IMR-90 (cell line): ENCODE measurements at regions not wholly inside any gene's neighbourhood (a gene's known extent, or its start where the extent isn't known, plus 50 kb on each side); places are given as distances from the start of the nearest gene placed in this dataset.

Experiments used
- ATAC-seq: fragments of 200-7000 bp; cut with Tn5 transposase; 2 replicates; pipeline ENCODE4 v1.9.1; 2020; ENCODE audit warnings: low read depth, mild to moderate bottlenecking, moderate library complexity
- BruUV-seq: library from RNA; stranded (reverse); fragments of 400-500 nt; replicated peaks from 2 replicates; lab custom pipeline; 2021; lab: Mats Ljungman, UMichigan
- CTCF ChIA-PET: fragments of 300-600 bp; formaldehyde crosslinking; extraction: SDS; loops from one replicate; lab custom pipeline; 2021; ENCODE audit warnings: antibody characterized with exemption; lab: Yijun Ruan, JAX
- POLR2A ChIA-PET: fragments of 300-600 bp; sonication (Branson Sonifier 250); formaldehyde crosslinking; loops from one replicate; lab custom pipeline; 2022; ENCODE audit warnings: antibody characterized with exemption; ENCODE audit not compliant: unreplicated experiment; lab: Charles Lee
- DNase-seq: peaks from one replicate; pipeline ENCODE4 v3.0.0; 2013
- H2AFZ ChIP-seq: replicated peaks from 2 replicates; pipeline ENCODE3; 2013; ENCODE audit warnings: low read length, mild to moderate bottlenecking; ENCODE audit not compliant: poor library complexity
- H2AK5ac ChIP-seq: 2 replicates; pipeline ENCODE4 v1.6.1; 2013; ENCODE audit warnings: low read depth, low read length, inconsistent platforms
- H2AK9ac ChIP-seq: replicated peaks from 2 replicates; pipeline ENCODE3; 2013; ENCODE audit warnings: mild to moderate bottlenecking, low read depth, low read length, moderate library complexity; ENCODE audit not compliant: poor library complexity
- H2BK120ac ChIP-seq: 2 replicates; pipeline ENCODE4 v1.6.1; 2013; ENCODE audit warnings: low read depth, low read length, inconsistent platforms
- H2BK15ac ChIP-seq: 3 replicates; pipeline ENCODE4 v1.6.1; 2013; ENCODE audit warnings: low read depth, low read length, inconsistent platforms
- H2BK20ac ChIP-seq: 2 replicates; pipeline ENCODE4 v1.6.1; 2013; ENCODE audit warnings: low read depth, mild to moderate bottlenecking, inconsistent platforms, low read length, moderate library complexity
- H2BK5ac ChIP-seq: 2 replicates; pipeline ENCODE4 v1.6.1; 2013; ENCODE audit warnings: mild to moderate bottlenecking, low read depth, low read length, inconsistent platforms; ENCODE audit not compliant: poor library complexity, severe bottlenecking
- H3K14ac ChIP-seq: replicated peaks from 2 replicates; pipeline ENCODE4 v1.6.1; 2013; ENCODE audit warnings: low read depth, low read length, inconsistent platforms
- H3K18ac ChIP-seq: 2 replicates; pipeline ENCODE4 v1.6.1; 2013; ENCODE audit warnings: low read depth, low read length, control low read depth
- H3K23ac ChIP-seq: 2 replicates; pipeline ENCODE4 v1.6.1; 2013; ENCODE audit warnings: low read depth, low read length, inconsistent platforms
- H3K27ac ChIP-seq: 2 replicates; pipeline ENCODE4 v1.5.1; 2013; ENCODE audit warnings: mild to moderate bottlenecking, control low read depth, low read length; ENCODE audit not compliant: insufficient read depth
- H3K27me3 ChIP-seq: 2 replicates; pipeline ENCODE4 v1.6.1; 2013; ENCODE audit warnings: low read length; ENCODE audit not compliant: control insufficient read depth, insufficient read depth
- H3K36me3 ChIP-seq: 2 replicates; pipeline ENCODE4 v1.6.1; 2013; ENCODE audit warnings: low read length, mixed read lengths; ENCODE audit not compliant: control insufficient read depth, insufficient read depth
- H3K4ac ChIP-seq: 2 replicates; pipeline ENCODE4 v1.6.1; 2013; ENCODE audit warnings: low read depth, low read length, inconsistent platforms
- H3K4me1 ChIP-seq: 2 replicates; pipeline ENCODE4 v1.6.1; 2013; ENCODE audit warnings: low read length, mixed read lengths; ENCODE audit not compliant: control insufficient read depth, insufficient read depth
- H3K4me2 ChIP-seq: 2 replicates; pipeline ENCODE4 v1.6.1; 2013; ENCODE audit warnings: low read depth, mild to moderate bottlenecking, control low read depth, low read length, moderate library complexity
- H3K4me3 ChIP-seq: 2 replicates; pipeline ENCODE4 v1.5.1; 2013; ENCODE audit warnings: low read depth, mild to moderate bottlenecking, control low read depth, low read length, moderate library complexity; ENCODE audit not compliant: insufficient read depth
- H3K56ac ChIP-seq: 2 replicates; pipeline ENCODE4 v1.6.1; 2013; ENCODE audit warnings: low read length, inconsistent platforms; ENCODE audit not compliant: insufficient read depth; ENCODE audit errors: extremely low read depth
- H3K79me1 ChIP-seq, 2 experiments: 2 replicates each; pipeline ENCODE4 v1.6.1; 2013; ENCODE audit warnings: low read length in 2 of 2, inconsistent platforms in 1 of 2, low read depth in 1 of 2
- H3K9ac ChIP-seq: 2 replicates; pipeline ENCODE4 v1.6.1; 2013; ENCODE audit warnings: low read depth, low read length, control low read depth
- H3K9me1 ChIP-seq: 2 replicates; pipeline ENCODE4 v1.6.1; 2013; ENCODE audit warnings: low read length, inconsistent platforms; ENCODE audit not compliant: insufficient read depth
- H3K9me3 ChIP-seq: 2 replicates; pipeline ENCODE4 v1.6.1; 2013; ENCODE audit warnings: low read length; ENCODE audit not compliant: control insufficient read depth, insufficient read depth
- H4K20me1 ChIP-seq: 2 replicates; pipeline ENCODE4 v1.6.1; 2013; ENCODE audit warnings: low read length, inconsistent platforms; ENCODE audit not compliant: insufficient read depth
- H4K5ac ChIP-seq: 2 replicates; pipeline ENCODE4 v1.6.1; 2013; ENCODE audit warnings: mild to moderate bottlenecking, low read depth, low read length, control low read depth
- H4K8ac ChIP-seq, 2 experiments: 2 replicates each; pipeline ENCODE4 v1.6.1; 2013; ENCODE audit warnings: low read depth in 2 of 2, low read length in 2 of 2, control low read depth in 1 of 2, inconsistent platforms in 1 of 2
- H4K91ac ChIP-seq: 2 replicates; pipeline ENCODE4 v1.6.1; 2013; ENCODE audit warnings: low read depth, low read length, inconsistent platforms; ENCODE audit not compliant: insufficient read depth
- RFX5 ChIP-seq: IDR thresholded peaks from 2 replicates; pipeline ENCODE4 v1.8.0; 2012; ENCODE audit warnings: low read depth, mild to moderate bottlenecking, low read length, moderate library complexity
- WGBS, 2 experiments: methylation state at CpG; one replicate each; pipeline versions ENCODE4 v1.1.5 to v1.1.7; 2013; ENCODE audit warnings: missing lambda C conversion rate in 2 of 2; ENCODE audit not compliant: insufficient read length in 1 of 2; ENCODE audit errors: extremely low coverage in 2 of 2; 5-methylcytosine and 5-hydroxymethylcytosine counted together
- dilution Hi-C: fragments of 300-500 bp; cut with HindIII; formaldehyde crosslinking; loops from one replicate; pipeline ENCODE4 v1.14.3; 2018; ENCODE audit warnings: low sequenced_read_pairs; ENCODE audit not compliant: unreplicated experiment
- in situ Hi-C: fragments of 300-500 bp; cut with MboI; formaldehyde crosslinking; loops from 3 replicates; pipeline ENCODE4 v1.14.3; 2019; ENCODE audit warnings: low sequenced_read_pairs, inconsistent platforms, mixed read lengths
- intact Hi-C: fragments of 100-400 bp; cut with micrococcal nuclease; formaldehyde crosslinking; loops from 2 replicates; pipeline ENCODE4 v1.10.0; 2022
- TF ChIP-seq, protein P1 (sequence below): fragments of 150-350 bp; IDR thresholded peaks from 2 replicates; pipeline ENCODE4 v1.6.1; 2016; ENCODE audit warnings: low read depth, mild to moderate bottlenecking, low read length, moderate library complexity, borderline replicate concordance

DNA sequence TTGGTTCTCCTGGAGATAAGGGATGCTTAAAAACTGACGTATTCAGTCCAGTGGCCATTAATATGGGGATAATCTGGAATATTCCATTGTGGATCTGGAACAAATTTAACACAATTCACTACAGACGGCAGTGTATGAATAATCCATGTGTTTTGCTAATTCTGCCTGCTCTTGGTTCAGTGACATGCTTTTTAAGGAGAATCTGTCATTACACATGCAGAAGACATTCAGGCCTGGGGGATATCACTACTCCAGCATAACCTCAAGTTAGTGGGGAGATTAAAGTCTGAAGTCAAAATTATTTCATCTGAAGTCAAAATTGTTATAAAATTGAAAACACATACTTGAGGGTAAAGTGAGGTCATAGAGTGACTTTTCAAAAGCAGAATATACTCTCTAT, 789.3 kb downstream of the USP25 start:
- Histone ChIP-seq H3K9me3 (no peaks in the 10 kb centered on the region), H3K36me3 (no peaks in the 10 kb centered on the region), H2BK20ac (no peak overlapping the region), H4K5ac (no peak overlapping the region), H3K4me2 (no peak overlapping the region), H3K18ac (no peak overlapping the region), H3K79me1 (no peaks in the 10 kb centered on the region), H3K4ac (no peak overlapping the region), H3K56ac (no peak overlapping the region), H3K23ac (no peak overlapping the region), H2BK120ac (no peak overlapping the region), H3K14ac (no peak overlapping the region), H2BK15ac (no peak overlapping the region), H2AK9ac (no peak overlapping the region), H3K9me1 (no peaks in the 10 kb centered on the region), H3K27ac (no peak overlapping the region), H4K8ac (no peak overlapping the region), H2AK5ac (no peak overlapping the region), H3K4me1 (no peaks in the 10 kb centered on the region), H2AFZ (no peak overlapping the region), H4K20me1 (no peaks in the 10 kb centered on the region), H3K9ac (no peak overlapping the region), H2BK5ac (no peak overlapping the region), H3K27me3 (no peaks in the 10 kb centered on the region), H3K4me3 (no peak overlapping the region), H4K91ac (no peak overlapping the region)
- BruUV-seq: no TSS peak
- WGBS, 2 experiments: no CpG with 5 or more reads among the region's 2 CpGs
- TF ChIP-seq, protein P1, sequence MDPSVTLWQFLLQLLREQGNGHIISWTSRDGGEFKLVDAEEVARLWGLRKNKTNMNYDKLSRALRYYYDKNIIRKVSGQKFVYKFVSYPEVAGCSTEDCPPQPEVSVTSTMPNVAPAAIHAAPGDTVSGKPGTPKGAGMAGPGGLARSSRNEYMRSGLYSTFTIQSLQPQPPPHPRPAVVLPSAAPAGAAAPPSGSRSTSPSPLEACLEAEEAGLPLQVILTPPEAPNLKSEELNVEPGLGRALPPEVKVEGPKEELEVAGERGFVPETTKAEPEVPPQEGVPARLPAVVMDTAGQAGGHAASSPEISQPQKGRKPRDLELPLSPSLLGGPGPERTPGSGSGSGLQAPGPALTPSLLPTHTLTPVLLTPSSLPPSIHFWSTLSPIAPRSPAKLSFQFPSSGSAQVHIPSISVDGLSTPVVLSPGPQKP: no peak
- TF ChIP-seq RFX5: no peak
- ChIA-PET POLR2A (no interaction called here), CTCF (no interaction called here)
- intact Hi-C loops: no loop called here
- in situ Hi-C loops: no loop called here
- dilution Hi-C loops: no loop called here
- no peak for DNase-seq
- no peak for ATAC-seq
